Spleen (tissue), 7 donors: ENCODE measurements at regions not wholly inside any gene's neighbourhood (a gene's known extent, or its start where the extent isn't known, plus 50 kb on each side); places are given as distances from the start of the nearest gene placed in this dataset.

Experiments used
- POLR2A ChIP-seq, 3 donors: fragments of 450-650 bp; IDR thresholded peaks; one replicate each; pipeline ENCODE4 v1.5.1; 2017; ENCODE audit warnings: antibody characterized with exemption in 3 of 3, mild to moderate bottlenecking in 1 of 3
- POLR2AphosphoS5 ChIP-seq, 3 donors: sonication (generic); formaldehyde crosslinking; IDR thresholded peaks; one replicate each; pipeline ENCODE4 v1.5.1; 2017; ENCODE audit warnings: antibody characterized with exemption in 3 of 3
- TF ChIP-seq, protein P1 (sequence below), 11 experiments: fragments of 200-600 bp in 7 of 11; fragments of 450-650 bp in 4 of 11; sonication (generic) in 4 of 11; IDR thresholded peaks in 8 of 11; conservative IDR thresholded peaks in 3 of 11; 1 replicate in 7 of 11; 2 replicates in 4 of 11; pipeline versions ENCODE4 v1.4.0 to v1.8.0; 2016 to 2021; ENCODE audit warnings: antibody characterized with exemption in 11 of 11, inconsistent platforms in 4 of 11, mild to moderate bottlenecking in 1 of 11
- donor health status: DM: no; HTN: no; CAD: no; lungs with moderate emphysema.
- donor health status: DM: no; HTN: no; CAD: no.
- donor health status: DM: no; HTN: no; CAD: no.

DNA sequence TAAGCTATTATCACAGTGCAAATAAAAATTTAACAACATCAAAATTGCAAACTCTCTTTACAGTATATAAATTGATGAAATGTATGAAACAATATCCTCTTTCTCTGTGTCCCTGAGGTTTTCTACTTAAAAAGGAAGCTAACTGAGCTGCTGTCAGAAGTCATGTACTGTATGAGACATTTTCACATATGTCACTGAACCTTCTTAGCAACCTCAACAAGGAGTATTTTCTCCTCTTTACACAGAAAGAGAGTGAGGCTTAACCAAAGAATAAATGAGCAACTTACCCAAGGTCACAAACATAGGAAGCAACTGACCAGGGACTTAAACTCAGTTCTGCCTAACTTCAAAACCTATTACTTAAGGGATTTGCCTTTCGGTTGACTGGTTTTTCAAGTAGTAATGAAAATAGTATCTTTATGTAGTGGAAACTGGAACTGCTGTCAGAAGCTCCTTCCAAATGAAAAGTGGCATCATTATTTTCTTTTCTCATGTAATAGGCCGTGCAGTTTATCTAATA, 288.9 kb downstream of the LRRIQ3 start:
- no peak for TF ChIP-seq POLR2AphosphoS5 (IDR thresholded peaks at IDR 0.05)
- TF ChIP-seq, protein P1, sequence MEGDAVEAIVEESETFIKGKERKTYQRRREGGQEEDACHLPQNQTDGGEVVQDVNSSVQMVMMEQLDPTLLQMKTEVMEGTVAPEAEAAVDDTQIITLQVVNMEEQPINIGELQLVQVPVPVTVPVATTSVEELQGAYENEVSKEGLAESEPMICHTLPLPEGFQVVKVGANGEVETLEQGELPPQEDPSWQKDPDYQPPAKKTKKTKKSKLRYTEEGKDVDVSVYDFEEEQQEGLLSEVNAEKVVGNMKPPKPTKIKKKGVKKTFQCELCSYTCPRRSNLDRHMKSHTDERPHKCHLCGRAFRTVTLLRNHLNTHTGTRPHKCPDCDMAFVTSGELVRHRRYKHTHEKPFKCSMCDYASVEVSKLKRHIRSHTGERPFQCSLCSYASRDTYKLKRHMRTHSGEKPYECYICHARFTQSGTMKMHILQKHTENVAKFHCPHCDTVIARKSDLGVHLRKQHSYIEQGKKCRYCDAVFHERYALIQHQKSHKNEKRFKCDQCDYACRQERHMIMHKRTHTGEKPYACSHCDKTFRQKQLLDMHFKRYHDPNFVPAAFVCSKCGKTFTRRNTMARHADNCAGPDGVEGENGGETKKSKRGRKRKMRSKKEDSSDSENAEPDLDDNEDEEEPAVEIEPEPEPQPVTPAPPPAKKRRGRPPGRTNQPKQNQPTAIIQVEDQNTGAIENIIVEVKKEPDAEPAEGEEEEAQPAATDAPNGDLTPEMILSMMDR (IDR thresholded peaks at IDR 0.05 in 8 of 11, conservative IDR thresholded peaks at IDR 0.05 in 3 of 11), result no peak
- no peak for TF ChIP-seq POLR2A (IDR thresholded peaks at IDR 0.05)
